HG03045 (cell line): ENCODE measurements at regions not wholly inside any gene's neighbourhood (a gene's known extent, or its start where the extent isn't known, plus 50 kb on each side); places are given as distances from the start of the nearest gene placed in this dataset.

Experiments
- ATAC-seq: cut with Tn5 transposase; IDR thresholded peaks from one replicate; pipeline ENCODE4 v1.9.1; 2021; ENCODE audit warnings: mild to moderate bottlenecking, moderate library complexity; ENCODE audit not compliant: unreplicated experiment

- no peak for ATAC-seq
These were observed 1283.7 kb upstream of the ADGRL2 start for GRCh38 chr1:80517062-80517461.

- ATAC-seq, result no peak
These were observed 1290.7 kb upstream of the ADGRL2 start for GRCh38 chr1:80509965-80510522.

GRCh38 chr1:80506216-80506615 is 1294.5 kb upstream of the ADGRL2 start:
- no peak for ATAC-seq

GRCh38 chr1:80498673-80499072 is 1302.1 kb upstream of the ADGRL2 start:
- no peak for ATAC-seq

GRCh38 chr1:80495806-80496205 is 1304.9 kb upstream of the ADGRL2 start:
- no peak for ATAC-seq

- no peak for ATAC-seq
These were observed 1328.6 kb upstream of the ADGRL2 start for GRCh38 chr1:80472145-80472544.

GRCh38 chr1:80468356-80468755 is 1332.4 kb upstream of the ADGRL2 start:
- ATAC-seq, result no peak

- ATAC-seq, result no peak
These were observed 1338.7 kb upstream of the ADGRL2 start for GRCh38 chr1:80462006-80462405.

GRCh38 chr1:80457409-80457808 is 1343.3 kb upstream of the ADGRL2 start:
- no peak for ATAC-seq

GRCh38 chr1:80453775-80454174 is 1347.0 kb upstream of the ADGRL2 start:
- ATAC-seq, result no peak

GRCh38 chr1:80450711-80451110 is 1350.0 kb upstream of the ADGRL2 start:
- no peak for ATAC-seq

GRCh38 chr1:80448081-80448480 is 1352.7 kb upstream of the ADGRL2 start:
- no peak for ATAC-seq

GRCh38 chr1:80447526-80447925 is 1353.2 kb upstream of the ADGRL2 start:
- ATAC-seq, result no peak

GRCh38 chr1:80445033-80445432 is 1355.7 kb upstream of the ADGRL2 start:
- no peak for ATAC-seq

GRCh38 chr1:80444171-80444570 is 1356.6 kb upstream of the ADGRL2 start:
- ATAC-seq, result no peak

GRCh38 chr1:80441664-80442063 is 1359.1 kb upstream of the ADGRL2 start:
- no peak for ATAC-seq

GRCh38 chr1:80436851-80437250 is 1363.9 kb upstream of the ADGRL2 start:
- ATAC-seq, result no peak

- ATAC-seq, result no peak
These were observed 1372.9 kb upstream of the ADGRL2 start for GRCh38 chr1:80427881-80428280.

GRCh38 chr1:80424249-80424648 is 1376.5 kb upstream of the ADGRL2 start:
- ATAC-seq, result no peak

- ATAC-seq, result no peak
These were observed 1382.6 kb upstream of the ADGRL2 start for GRCh38 chr1:80418134-80418533.

- ATAC-seq, result no peak
These were observed 1383.1 kb upstream of the ADGRL2 start for GRCh38 chr1:80417671-80418070.

GRCh38 chr1:80413969-80414368 is 1386.8 kb upstream of the ADGRL2 start:
- ATAC-seq, result no peak

- no peak for ATAC-seq
These were observed 1390.5 kb upstream of the ADGRL2 start for GRCh38 chr1:80410233-80410632.
